Fibroblast of skin of left quadriceps (primary cell): ENCODE measurements at regions not wholly inside any gene's neighbourhood (a gene's known extent, or its start where the extent isn't known, plus 50 kb on each side); places are given as distances from the start of the nearest gene placed in this dataset.

Experiments
- DNase-seq, 2 experiments: peaks; one replicate each; pipeline ENCODE4 v3.0.0-alpha.2; 2013; ENCODE audit warnings: low read depth in 2 of 2

- no peak for DNase-seq
Observed at GRCh38 chr10:131849591-131850382, 51.0 kb upstream of the PPP2R2D start.

- DNase-seq: no peak
Observed at GRCh38 chr10:131850383-131850870, 50.4 kb upstream of the PPP2R2D start.
